IMR-90 (cell line): ENCODE measurements at regions not wholly inside any gene's neighbourhood (a gene's known extent, or its start where the extent isn't known, plus 50 kb on each side); places are given as distances from the start of the nearest gene placed in this dataset.

Source experiments
- ATAC-seq: fragments of 200-7000 bp; cut with Tn5 transposase; 2 replicates; pipeline ENCODE4 v1.9.1; 2020; ENCODE audit warnings: low read depth, mild to moderate bottlenecking, moderate library complexity
- BruUV-seq: library from RNA; stranded (reverse); fragments of 400-500 nt; replicated peaks from 2 replicates; lab custom pipeline; 2021; lab: Mats Ljungman, UMichigan
- CTCF ChIA-PET: fragments of 300-600 bp; formaldehyde crosslinking; extraction: SDS; loops from one replicate; lab custom pipeline; 2021; ENCODE audit warnings: antibody characterized with exemption; lab: Yijun Ruan, JAX
- POLR2A ChIA-PET: fragments of 300-600 bp; sonication (Branson Sonifier 250); formaldehyde crosslinking; loops from one replicate; lab custom pipeline; 2022; ENCODE audit warnings: antibody characterized with exemption; ENCODE audit not compliant: unreplicated experiment; lab: Charles Lee
- DNase-seq: peaks from one replicate; pipeline ENCODE4 v3.0.0; 2013
- H2AFZ ChIP-seq: replicated peaks from 2 replicates; pipeline ENCODE3; 2013; ENCODE audit warnings: low read length, mild to moderate bottlenecking; ENCODE audit not compliant: poor library complexity
- H2AK5ac ChIP-seq: 2 replicates; pipeline ENCODE4 v1.6.1; 2013; ENCODE audit warnings: low read depth, low read length, inconsistent platforms
- H2AK9ac ChIP-seq: replicated peaks from 2 replicates; pipeline ENCODE3; 2013; ENCODE audit warnings: mild to moderate bottlenecking, low read depth, low read length, moderate library complexity; ENCODE audit not compliant: poor library complexity
- H2BK120ac ChIP-seq: 2 replicates; pipeline ENCODE4 v1.6.1; 2013; ENCODE audit warnings: low read depth, low read length, inconsistent platforms
- H2BK15ac ChIP-seq: 3 replicates; pipeline ENCODE4 v1.6.1; 2013; ENCODE audit warnings: low read depth, low read length, inconsistent platforms
- H2BK20ac ChIP-seq: 2 replicates; pipeline ENCODE4 v1.6.1; 2013; ENCODE audit warnings: low read depth, mild to moderate bottlenecking, inconsistent platforms, low read length, moderate library complexity
- H2BK5ac ChIP-seq: 2 replicates; pipeline ENCODE4 v1.6.1; 2013; ENCODE audit warnings: mild to moderate bottlenecking, low read depth, low read length, inconsistent platforms; ENCODE audit not compliant: poor library complexity, severe bottlenecking
- H3K14ac ChIP-seq: replicated peaks from 2 replicates; pipeline ENCODE4 v1.6.1; 2013; ENCODE audit warnings: low read depth, low read length, inconsistent platforms
- H3K18ac ChIP-seq: 2 replicates; pipeline ENCODE4 v1.6.1; 2013; ENCODE audit warnings: low read depth, low read length, control low read depth
- H3K23ac ChIP-seq: 2 replicates; pipeline ENCODE4 v1.6.1; 2013; ENCODE audit warnings: low read depth, low read length, inconsistent platforms
- H3K27ac ChIP-seq: 2 replicates; pipeline ENCODE4 v1.5.1; 2013; ENCODE audit warnings: mild to moderate bottlenecking, control low read depth, low read length; ENCODE audit not compliant: insufficient read depth
- H3K27me3 ChIP-seq: 2 replicates; pipeline ENCODE4 v1.6.1; 2013; ENCODE audit warnings: low read length; ENCODE audit not compliant: control insufficient read depth, insufficient read depth
- H3K36me3 ChIP-seq: 2 replicates; pipeline ENCODE4 v1.6.1; 2013; ENCODE audit warnings: low read length, mixed read lengths; ENCODE audit not compliant: control insufficient read depth, insufficient read depth
- H3K4ac ChIP-seq: 2 replicates; pipeline ENCODE4 v1.6.1; 2013; ENCODE audit warnings: low read depth, low read length, inconsistent platforms
- H3K4me1 ChIP-seq: 2 replicates; pipeline ENCODE4 v1.6.1; 2013; ENCODE audit warnings: low read length, mixed read lengths; ENCODE audit not compliant: control insufficient read depth, insufficient read depth
- H3K4me2 ChIP-seq: 2 replicates; pipeline ENCODE4 v1.6.1; 2013; ENCODE audit warnings: low read depth, mild to moderate bottlenecking, control low read depth, low read length, moderate library complexity
- H3K4me3 ChIP-seq: 2 replicates; pipeline ENCODE4 v1.5.1; 2013; ENCODE audit warnings: low read depth, mild to moderate bottlenecking, control low read depth, low read length, moderate library complexity; ENCODE audit not compliant: insufficient read depth
- H3K56ac ChIP-seq: 2 replicates; pipeline ENCODE4 v1.6.1; 2013; ENCODE audit warnings: low read length, inconsistent platforms; ENCODE audit not compliant: insufficient read depth; ENCODE audit errors: extremely low read depth
- H3K79me1 ChIP-seq, 2 experiments: 2 replicates each; pipeline ENCODE4 v1.6.1; 2013; ENCODE audit warnings: low read length in 2 of 2, inconsistent platforms in 1 of 2, low read depth in 1 of 2
- H3K9ac ChIP-seq: 2 replicates; pipeline ENCODE4 v1.6.1; 2013; ENCODE audit warnings: low read depth, low read length, control low read depth
- H3K9me1 ChIP-seq: 2 replicates; pipeline ENCODE4 v1.6.1; 2013; ENCODE audit warnings: low read length, inconsistent platforms; ENCODE audit not compliant: insufficient read depth
- H3K9me3 ChIP-seq: 2 replicates; pipeline ENCODE4 v1.6.1; 2013; ENCODE audit warnings: low read length; ENCODE audit not compliant: control insufficient read depth, insufficient read depth
- H4K20me1 ChIP-seq: 2 replicates; pipeline ENCODE4 v1.6.1; 2013; ENCODE audit warnings: low read length, inconsistent platforms; ENCODE audit not compliant: insufficient read depth
- H4K5ac ChIP-seq: 2 replicates; pipeline ENCODE4 v1.6.1; 2013; ENCODE audit warnings: mild to moderate bottlenecking, low read depth, low read length, control low read depth
- H4K8ac ChIP-seq, 2 experiments: 2 replicates each; pipeline ENCODE4 v1.6.1; 2013; ENCODE audit warnings: low read depth in 2 of 2, low read length in 2 of 2, control low read depth in 1 of 2, inconsistent platforms in 1 of 2
- H4K91ac ChIP-seq: 2 replicates; pipeline ENCODE4 v1.6.1; 2013; ENCODE audit warnings: low read depth, low read length, inconsistent platforms; ENCODE audit not compliant: insufficient read depth
- CHD1 ChIP-seq: IDR thresholded peaks from 2 replicates; pipeline ENCODE4 v1.6.1; 2012; ENCODE audit warnings: low read depth, low read length, improper control_type of control experiment
- FOS ChIP-seq: fragments of 150-350 bp; IDR thresholded peaks from 2 replicates; pipeline ENCODE4 v1.6.1; 2016; ENCODE audit warnings: low read depth, low read length
- MAZ ChIP-seq: IDR thresholded peaks from 2 replicates; pipeline ENCODE4 v1.6.1; 2012; ENCODE audit warnings: low read depth, mild to moderate bottlenecking, low read length, improper control_type of control experiment, moderate library complexity, borderline replicate concordance
- MXI1 ChIP-seq: IDR thresholded peaks from 2 replicates; pipeline ENCODE4 v1.6.1; 2012; ENCODE audit warnings: low read depth, mild to moderate bottlenecking, low read length, moderate library complexity, borderline replicate concordance
- POLR2A ChIP-seq: IDR thresholded peaks from 2 replicates; pipeline ENCODE4 v1.6.1; 2012; ENCODE audit warnings: mild to moderate bottlenecking, low read depth, low read length
- RAD21 ChIP-seq: IDR thresholded peaks from 2 replicates; pipeline ENCODE4 v1.6.1; 2012; ENCODE audit warnings: low read length, improper control_type of control experiment
- RCOR1 ChIP-seq: IDR thresholded peaks from 2 replicates; pipeline ENCODE4 v1.6.1; 2012; ENCODE audit warnings: mild to moderate bottlenecking, low read length, improper control_type of control experiment; ENCODE audit not compliant: insufficient replicate concordance
- RFX5 ChIP-seq: IDR thresholded peaks from 2 replicates; pipeline ENCODE4 v1.8.0; 2012; ENCODE audit warnings: low read depth, mild to moderate bottlenecking, low read length, moderate library complexity
- USF2 ChIP-seq: fragments of 150-350 bp; IDR thresholded peaks from 2 replicates; pipeline ENCODE4 v1.6.1; 2017; ENCODE audit warnings: mild to moderate bottlenecking, antibody characterized with exemption, low read length, low read depth
- WGBS, 2 experiments: methylation state at CpG; one replicate each; pipeline versions ENCODE4 v1.1.5 to v1.1.7; 2013; ENCODE audit warnings: missing lambda C conversion rate in 2 of 2; ENCODE audit not compliant: insufficient read length in 1 of 2; ENCODE audit errors: extremely low coverage in 2 of 2; 5-methylcytosine and 5-hydroxymethylcytosine counted together
- dilution Hi-C: fragments of 300-500 bp; cut with HindIII; formaldehyde crosslinking; loops from one replicate; pipeline ENCODE4 v1.14.3; 2018; ENCODE audit warnings: low sequenced_read_pairs; ENCODE audit not compliant: unreplicated experiment
- in situ Hi-C: fragments of 300-500 bp; cut with MboI; formaldehyde crosslinking; loops from 3 replicates; pipeline ENCODE4 v1.14.3; 2019; ENCODE audit warnings: low sequenced_read_pairs, inconsistent platforms, mixed read lengths
- intact Hi-C: fragments of 100-400 bp; cut with micrococcal nuclease; formaldehyde crosslinking; loops from 2 replicates; pipeline ENCODE4 v1.10.0; 2022

- Histone ChIP-seq H3K4me2 (no peak overlapping the region), H3K4me1 (no peaks in the 10 kb centered on the region), H2BK15ac (no peak overlapping the region)
Observed at GRCh38 chr10:90975096-90975495, 54.2 kb upstream of the ANKRD1 start.

More at GRCh38 chr10:90975096-90975495, 54.2 kb upstream of the ANKRD1 start:
- Histone ChIP-seq H3K4me3 (no peak overlapping the region), H3K36me3 (no peaks in the 10 kb centered on the region), H2AK5ac (no peak overlapping the region), H3K9ac (no peak overlapping the region), H3K4ac (no peak overlapping the region), H2AFZ (no peak overlapping the region), H3K79me1 (no peaks in the 10 kb centered on the region), H3K9me3 (no peaks in the 10 kb centered on the region), H3K56ac (no peak overlapping the region), H4K91ac (no peak overlapping the region), H2BK5ac (no peak overlapping the region), H3K9me1 (no peaks in the 10 kb centered on the region), H2AK9ac (no peak overlapping the region), H3K23ac (no peak overlapping the region), H3K14ac (no peak overlapping the region), H2BK20ac (no peak overlapping the region), H2BK120ac (no peak overlapping the region), H3K27ac (no peak overlapping the region), H4K5ac (no peak overlapping the region), H3K27me3 (no peaks in the 10 kb centered on the region), H3K18ac (no peak overlapping the region), H4K8ac (no peak overlapping the region), H4K20me1 (no peaks in the 10 kb centered on the region)
- ChIA-PET CTCF (no interaction called here), POLR2A (no interaction called here)
- intact Hi-C loops (no loop called here), in situ Hi-C loops (no loop called here), dilution Hi-C loops (no loop called here)
- ATAC-seq: no peak
- no CpG with 5 or more reads among the region's 1 CpG for WGBS, 2 experiments
- TF ChIP-seq MAZ (no peak), USF2 (no peak), RAD21 (no peak), POLR2A (no peak), MXI1 (no peak), RFX5 (no peak), RCOR1 (no peak), FOS (no peak), CHD1 (no peak)
- DNase-seq: no peak
- no TSS peak for BruUV-seq
